NT2/D1 (cell line): ENCODE measurements at regions not wholly inside any gene's neighbourhood (a gene's known extent, or its start where the extent isn't known, plus 50 kb on each side); places are given as distances from the start of the nearest gene placed in this dataset.

ENCODE experiments used
- SUZ12 ChIP-seq: IDR thresholded peaks from 2 replicates; pipeline ENCODE4 v1.6.1; 2011; ENCODE audit not compliant: insufficient read length, insufficient read depth; ENCODE audit errors: extremely low read depth
- ZNF274 ChIP-seq: IDR thresholded peaks from 2 replicates; pipeline ENCODE4 v1.6.1; 2011; ENCODE audit warnings: mild to moderate bottlenecking, low read depth, low read length

GRCh38 chr10:42932116-42932515 lies 144.8 kb upstream of the RET start:
- TF ChIP-seq ZNF274: no peak
- no peak for TF ChIP-seq SUZ12
